NCI-H748 (cell line): ENCODE measurements at regions not wholly inside any gene's neighbourhood (a gene's known extent, or its start where the extent isn't known, plus 50 kb on each side); places are given as distances from the start of the nearest gene placed in this dataset.
"Not testable (repeated sequence)": the region's sequence is repeated elsewhere in the genome, so short reads cannot be mapped to it uniquely, and the experiment has no call there.

Experiments used
- DNase-seq: peaks from one replicate; lab custom pipeline; 2025; ENCODE audit not compliant: unreplicated experiment; lab: John Stamatoyannopoulos, UW

- DNase-seq, result peak; percentile 12
These were observed 109.2 kb downstream of the OSTF1 start for GRCh38 chr9:75197561-75197960.

GRCh38 chr9:75198436-75198835, 110.1 kb downstream of the OSTF1 start:
- no peak for DNase-seq

GRCh38 chr9:75200892-75201470, 112.7 kb downstream of the OSTF1 start:
- DNase-seq, result peak; percentile 54

GRCh38 chr9:75201480-75202209, 113.3 kb downstream of the OSTF1 start:
- DNase-seq, result no peak

GRCh38 chr9:75207997-75208396, 119.7 kb downstream of the OSTF1 start:
- DNase-seq, result peak; percentile 22

- DNase-seq, result no peak
These were observed 121.9 kb downstream of the OSTF1 start for GRCh38 chr9:75210215-75210614.

GRCh38 chr9:75213765-75214164, 125.5 kb downstream of the OSTF1 start:
- DNase-seq, result no peak

GRCh38 chr9:75226403-75227139, 138.3 kb downstream of the OSTF1 start:
- no peak for DNase-seq

GRCh38 chr9:75228893-75229292, 140.6 kb downstream of the OSTF1 start:
- no peak for DNase-seq

- no peak for DNase-seq
These were observed 141.5 kb downstream of the OSTF1 start for GRCh38 chr9:75229605-75230332.

GRCh38 chr9:75230469-75230868, 142.2 kb downstream of the OSTF1 start:
- no peak for DNase-seq

- DNase-seq, result no peak
These were observed 142.9 kb downstream of the OSTF1 start for GRCh38 chr9:75231167-75231566.

GRCh38 chr9:75233011-75233410, 144.7 kb downstream of the OSTF1 start:
- no peak for DNase-seq

GRCh38 chr9:75235632-75236031, 147.3 kb downstream of the OSTF1 start:
- no peak for DNase-seq

GRCh38 chr9:75238311-75238976, 150.1 kb downstream of the OSTF1 start:
- DNase-seq, result peak; percentile 73

- DNase-seq, result peak; percentile 52
These were observed 150.9 kb downstream of the OSTF1 start for GRCh38 chr9:75239176-75239575.

- DNase-seq, result no peak
These were observed 154.1 kb downstream of the OSTF1 start for GRCh38 chr9:75242426-75242825.

GRCh38 chr9:75246949-75247348, 158.6 kb downstream of the OSTF1 start:
- DNase-seq, result no peak

- peak; percentile 35 for DNase-seq
These were observed 177.2 kb downstream of the OSTF1 start for GRCh38 chr9:75265525-75265972.

- DNase-seq, result no peak
These were observed 180.9 kb downstream of the OSTF1 start for GRCh38 chr9:75269197-75269596.

GRCh38 chr9:75273055-75273454, 184.7 kb downstream of the OSTF1 start:
- DNase-seq, result not testable (repeated sequence)
